Central memory CD8-positive, alpha-beta T cell (primary cell): ENCODE measurements at regions not wholly inside any gene's neighbourhood (a gene's known extent, or its start where the extent isn't known, plus 50 kb on each side); places are given as distances from the start of the nearest gene placed in this dataset.

ENCODE experiments used
- ATAC-seq: fragments of 150-1000 bp; cut with Tn5 transposase; replicated peaks from 2 replicates; pipeline ENCODE4 v1.10.0; 2022; ENCODE audit warnings: mild to moderate bottlenecking, moderate FRiP score, moderate number of reproducible peaks; ENCODE audit not compliant: poor library complexity, severe bottlenecking; ENCODE audit errors: extremely low read depth
- DNase-seq, 2 donors: peaks; one replicate each; pipeline ENCODE4 v3.0.0; 2021; ENCODE audit warnings: low spot score in 2 of 2
- H3K27ac Mint-ChIP-seq: one replicate; pipeline ENCODE4 v1.8.0; 2022; ENCODE audit warnings: low read depth, mild to moderate bottlenecking, moderate library complexity, mixed read lengths
- H3K27me3 Mint-ChIP-seq: one replicate; pipeline ENCODE4 v1.8.0; 2022; ENCODE audit warnings: mixed read lengths
- H3K36me3 Mint-ChIP-seq: one replicate; pipeline ENCODE4 v1.8.0; 2022; ENCODE audit warnings: mild to moderate bottlenecking, moderate library complexity, mixed read lengths; ENCODE audit not compliant: insufficient read depth
- H3K4me1 Mint-ChIP-seq: one replicate; pipeline ENCODE4 v1.8.0; 2022; ENCODE audit warnings: mixed read lengths
- H3K4me3 Mint-ChIP-seq: one replicate; pipeline ENCODE4 v1.8.0; 2022; ENCODE audit warnings: mild to moderate bottlenecking, moderate library complexity, mixed read lengths
- H3K9me3 Mint-ChIP-seq: one replicate; pipeline ENCODE4 v1.8.0; 2022; ENCODE audit warnings: mixed read lengths

- no peak overlapping the region for H3K4me3 Mint-ChIP-seq
- H3K9me3 Mint-ChIP-seq = no peaks in the 10 kb centered on the region
- H3K27me3 Mint-ChIP-seq = peaks cover 10% of the 10 kb centered on the region
- DNase-seq = no peak
- no peak for ATAC-seq
- H3K27ac Mint-ChIP-seq = no peak overlapping the region
- H3K4me1 Mint-ChIP-seq = no peaks in the 10 kb centered on the region
- H3K36me3 Mint-ChIP-seq = no peaks in the 10 kb centered on the region
Observed at GRCh38 chr2:196314780-196315179, 143.4 kb upstream of the STK17B start.

GRCh38 chr2:196315388-196316049 lies 144.1 kb upstream of the STK17B start:
- no peak overlapping the region for H3K4me3 Mint-ChIP-seq
- no peaks in the 10 kb centered on the region for H3K9me3 Mint-ChIP-seq
- DNase-seq = no peak
- no peak for ATAC-seq
- no peaks in the 10 kb centered on the region for H3K36me3 Mint-ChIP-seq
- H3K27me3 Mint-ChIP-seq = peaks cover 10% of the 10 kb centered on the region
- H3K4me1 Mint-ChIP-seq = no peaks in the 10 kb centered on the region
- no peak overlapping the region for H3K27ac Mint-ChIP-seq

GRCh38 chr2:196316050-196316430 lies 144.7 kb upstream of the STK17B start:
- DNase-seq = no peak
- no peaks in the 10 kb centered on the region for H3K4me1 Mint-ChIP-seq
- H3K27ac Mint-ChIP-seq = no peak overlapping the region

GRCh38 chr2:196318517-196319377 lies 147.4 kb upstream of the STK17B start:
- ATAC-seq = no peak
- no peak overlapping the region for H3K4me3 Mint-ChIP-seq

More at GRCh38 chr2:196316050-196316430, 144.7 kb upstream of the STK17B start:
- Mint-ChIP-seq H3K9me3 (no peaks in the 10 kb centered on the region), H3K36me3 (no peaks in the 10 kb centered on the region), H3K27me3 (peaks cover 10% of the 10 kb centered on the region), H3K4me3 (no peak overlapping the region)
- ATAC-seq = no peak

GRCh38 chr2:196322973-196323810 lies 151.8 kb upstream of the STK17B start:
- no peak for DNase-seq
- Mint-ChIP-seq H3K27ac (no peak overlapping the region), H3K4me3 (no peak overlapping the region), H3K9me3 (no peaks in the 10 kb centered on the region), H3K27me3 (peaks cover 20% of the 10 kb centered on the region), H3K36me3 (no peaks in the 10 kb centered on the region), H3K4me1 (no peaks in the 10 kb centered on the region)
- ATAC-seq = no peak

More at GRCh38 chr2:196318517-196319377, 147.4 kb upstream of the STK17B start:
- Mint-ChIP-seq H3K9me3 (no peaks in the 10 kb centered on the region), H3K27ac (no peak overlapping the region), H3K27me3 (peaks cover 20% of the 10 kb centered on the region), H3K36me3 (no peaks in the 10 kb centered on the region), H3K4me1 (no peaks in the 10 kb centered on the region)
- DNase-seq = no peak

GRCh38 chr2:196324211-196324610 lies 152.8 kb upstream of the STK17B start:
- no peak for DNase-seq
- no peaks in the 10 kb centered on the region for H3K9me3 Mint-ChIP-seq
- H3K27ac Mint-ChIP-seq = no peak overlapping the region
- no peaks in the 10 kb centered on the region for H3K4me1 Mint-ChIP-seq
- H3K4me3 Mint-ChIP-seq = no peak overlapping the region
- no peaks in the 10 kb centered on the region for H3K36me3 Mint-ChIP-seq
- H3K27me3 Mint-ChIP-seq = peaks cover 12% of the 10 kb centered on the region
- no peak for ATAC-seq

- no peak for DNase-seq
- H3K27me3 Mint-ChIP-seq = no peaks in the 10 kb centered on the region
- H3K9me3 Mint-ChIP-seq = no peaks in the 10 kb centered on the region
- no peaks in the 10 kb centered on the region for H3K36me3 Mint-ChIP-seq
- ATAC-seq = no peak
- no peaks in the 10 kb centered on the region for H3K4me1 Mint-ChIP-seq
- H3K27ac Mint-ChIP-seq = no peak overlapping the region
- no peak overlapping the region for H3K4me3 Mint-ChIP-seq
Observed at GRCh38 chr2:196328088-196328680, 156.8 kb upstream of the STK17B start.

GRCh38 chr2:196329959-196330358 lies 158.6 kb upstream of the STK17B start:
- H3K4me1 Mint-ChIP-seq = no peaks in the 10 kb centered on the region
- H3K27me3 Mint-ChIP-seq = no peaks in the 10 kb centered on the region

GRCh38 chr2:196330645-196331044 lies 159.3 kb upstream of the STK17B start:
- H3K9me3 Mint-ChIP-seq = no peaks in the 10 kb centered on the region
- H3K27ac Mint-ChIP-seq = no peak overlapping the region
- DNase-seq (no peak), ATAC-seq (no peak)
- H3K27me3 Mint-ChIP-seq = no peaks in the 10 kb centered on the region
- no peaks in the 10 kb centered on the region for H3K36me3 Mint-ChIP-seq
- H3K4me1 Mint-ChIP-seq = no peaks in the 10 kb centered on the region
- H3K4me3 Mint-ChIP-seq = no peak overlapping the region

More at GRCh38 chr2:196329959-196330358, 158.6 kb upstream of the STK17B start:
- Mint-ChIP-seq H3K9me3 (no peaks in the 10 kb centered on the region), H3K36me3 (no peaks in the 10 kb centered on the region), H3K4me3 (no peak overlapping the region), H3K27ac (no peak overlapping the region)
- ATAC-seq (no peak), DNase-seq (no peak)

GRCh38 chr2:196331143-196331542 lies 159.8 kb upstream of the STK17B start:
- ATAC-seq = no peak
- Mint-ChIP-seq H3K9me3 (no peaks in the 10 kb centered on the region), H3K4me1 (no peaks in the 10 kb centered on the region), H3K4me3 (no peak overlapping the region), H3K27ac (no peak overlapping the region), H3K27me3 (no peaks in the 10 kb centered on the region), H3K36me3 (no peaks in the 10 kb centered on the region)
- DNase-seq = no peak

- Mint-ChIP-seq H3K36me3 (no peaks in the 10 kb centered on the region), H3K9me3 (no peaks in the 10 kb centered on the region), H3K27me3 (no peaks in the 10 kb centered on the region), H3K4me1 (no peaks in the 10 kb centered on the region), H3K4me3 (no peak overlapping the region), H3K27ac (no peak overlapping the region)
- ATAC-seq (no peak), DNase-seq (no peak)
Observed at GRCh38 chr2:196331851-196332250, 160.5 kb upstream of the STK17B start.

GRCh38 chr2:196333397-196333796 lies 162.0 kb upstream of the STK17B start:
- Mint-ChIP-seq H3K4me3 (no peak overlapping the region), H3K4me1 (no peaks in the 10 kb centered on the region), H3K27me3 (no peaks in the 10 kb centered on the region), H3K36me3 (no peaks in the 10 kb centered on the region), H3K9me3 (no peaks in the 10 kb centered on the region), H3K27ac (no peak overlapping the region)
- no peak for ATAC-seq
- no peak for DNase-seq
